Endodermal cell (in vitro differentiated cells): ENCODE measurements at regions not wholly inside any gene's neighbourhood (a gene's known extent, or its start where the extent isn't known, plus 50 kb on each side); places are given as distances from the start of the nearest gene placed in this dataset.

Experiments
- DNase-seq: peaks from one replicate; pipeline ENCODE4 v3.0.0-alpha.2; 2017
- H3K27ac ChIP-seq: 2 replicates; pipeline ENCODE4 v1.5.1; 2013; ENCODE audit warnings: mild to moderate bottlenecking, low read depth, low read length, moderate library complexity
- H3K27me3 ChIP-seq: 2 replicates; pipeline ENCODE4 v1.6.1; 2013; ENCODE audit warnings: mild to moderate bottlenecking, low read length, moderate library complexity; ENCODE audit not compliant: insufficient read depth, control insufficient read depth, poor library complexity, severe bottlenecking
- H3K36me3 ChIP-seq: 2 replicates; pipeline ENCODE4 v1.7.0; 2013; ENCODE audit warnings: mild to moderate bottlenecking, low read length, moderate library complexity; ENCODE audit not compliant: control insufficient read depth, insufficient read depth
- H3K4me1 ChIP-seq: one replicate; pipeline ENCODE4 v1.7.0; 2013; ENCODE audit warnings: low read length; ENCODE audit not compliant: control insufficient read depth, insufficient read depth
- H3K4me3 ChIP-seq: 2 replicates; pipeline ENCODE4 v1.5.1; 2013; ENCODE audit warnings: mild to moderate bottlenecking, low read length, moderate library complexity
- H3K9ac ChIP-seq: 2 replicates; pipeline ENCODE4 v1.6.1; 2013; ENCODE audit warnings: mild to moderate bottlenecking, low read length, moderate library complexity; ENCODE audit not compliant: poor library complexity, severe bottlenecking; ENCODE audit errors: extremely low read depth
- H3K9me3 ChIP-seq: 2 replicates; pipeline ENCODE4 v1.6.1; 2013; ENCODE audit warnings: mild to moderate bottlenecking, low read length, moderate library complexity; ENCODE audit not compliant: control insufficient read depth
- H3K27ac Mint-ChIP-seq: 2 replicates; pipeline ENCODE4 v1.8.0; 2020; ENCODE audit warnings: mixed read lengths
- H3K27me3 Mint-ChIP-seq: 2 replicates; pipeline ENCODE4 v1.8.0; 2021; ENCODE audit warnings: mild to moderate bottlenecking, mixed read lengths; ENCODE audit not compliant: insufficient read depth
- H3K36me3 Mint-ChIP-seq: 2 replicates; pipeline ENCODE4 v1.8.0; 2020; ENCODE audit warnings: low read depth, mixed read lengths
- H3K4me1 Mint-ChIP-seq: 2 replicates; pipeline ENCODE4 v1.8.0; 2020; ENCODE audit warnings: mixed read lengths
- H3K4me3 Mint-ChIP-seq: 2 replicates; pipeline ENCODE4 v1.8.0; 2020; ENCODE audit warnings: mild to moderate bottlenecking, moderate library complexity, mixed read lengths
- H3K9me3 Mint-ChIP-seq: 2 replicates; pipeline ENCODE4 v1.8.0; 2020; ENCODE audit warnings: mild to moderate bottlenecking, mixed read lengths
- whole genome bisulfite sequencing, 2 experiments: methylation state at CpG; one replicate each; pipeline versions ENCODE4 v1.1.5 to v1.1.7; 2013; ENCODE audit warnings: missing lambda C conversion rate in 2 of 2, mixed read lengths in 1 of 2; ENCODE audit not compliant: insufficient coverage in 1 of 2, insufficient read length in 1 of 2; 5-methylcytosine and 5-hydroxymethylcytosine counted together
- TF ChIP-seq, protein P1 (sequence below): fragments of 200-600 bp; sonication (generic); conservative IDR thresholded peaks from 2 replicates; pipeline ENCODE4 v1.5.0; 2021; ENCODE audit warnings: antibody characterized with exemption, mild to moderate bottlenecking

DNA sequence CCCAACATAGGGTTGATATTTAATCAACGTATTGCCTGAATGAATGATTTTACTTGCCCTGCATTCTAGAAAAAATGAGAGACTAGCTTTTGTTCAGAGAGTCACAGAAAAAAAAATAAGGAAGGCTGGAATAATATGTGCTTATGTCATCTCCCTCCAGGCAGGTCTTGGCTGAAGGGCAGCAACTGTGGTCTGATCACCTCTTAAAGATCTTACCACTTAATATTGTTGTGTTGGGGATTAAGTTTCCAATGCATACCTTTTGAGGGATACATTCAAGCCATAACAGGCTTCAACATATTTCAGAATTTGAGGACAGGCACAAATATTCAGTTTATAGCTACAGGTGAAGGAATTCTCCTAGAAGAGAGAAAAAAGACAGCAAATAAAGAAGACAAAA, 157.3 kb upstream of the S1PR3 start:
- TF ChIP-seq, protein P1, sequence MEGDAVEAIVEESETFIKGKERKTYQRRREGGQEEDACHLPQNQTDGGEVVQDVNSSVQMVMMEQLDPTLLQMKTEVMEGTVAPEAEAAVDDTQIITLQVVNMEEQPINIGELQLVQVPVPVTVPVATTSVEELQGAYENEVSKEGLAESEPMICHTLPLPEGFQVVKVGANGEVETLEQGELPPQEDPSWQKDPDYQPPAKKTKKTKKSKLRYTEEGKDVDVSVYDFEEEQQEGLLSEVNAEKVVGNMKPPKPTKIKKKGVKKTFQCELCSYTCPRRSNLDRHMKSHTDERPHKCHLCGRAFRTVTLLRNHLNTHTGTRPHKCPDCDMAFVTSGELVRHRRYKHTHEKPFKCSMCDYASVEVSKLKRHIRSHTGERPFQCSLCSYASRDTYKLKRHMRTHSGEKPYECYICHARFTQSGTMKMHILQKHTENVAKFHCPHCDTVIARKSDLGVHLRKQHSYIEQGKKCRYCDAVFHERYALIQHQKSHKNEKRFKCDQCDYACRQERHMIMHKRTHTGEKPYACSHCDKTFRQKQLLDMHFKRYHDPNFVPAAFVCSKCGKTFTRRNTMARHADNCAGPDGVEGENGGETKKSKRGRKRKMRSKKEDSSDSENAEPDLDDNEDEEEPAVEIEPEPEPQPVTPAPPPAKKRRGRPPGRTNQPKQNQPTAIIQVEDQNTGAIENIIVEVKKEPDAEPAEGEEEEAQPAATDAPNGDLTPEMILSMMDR = no peak
- Mint-ChIP-seq H3K27ac (no peak overlapping the region), H3K4me3 (no peak overlapping the region), H3K9me3 (peaks cover 10% of the 10 kb centered on the region), H3K27me3 (no peaks in the 10 kb centered on the region), H3K4me1 (no peaks in the 10 kb centered on the region), H3K36me3 (no peaks in the 10 kb centered on the region)
- DNase-seq = no peak
- Histone ChIP-seq H3K9ac (no peak overlapping the region), H3K27ac (no peak overlapping the region), H3K4me3 (no peak overlapping the region), H3K9me3 (peaks cover 5% of the 10 kb centered on the region), H3K36me3 (no peaks in the 10 kb centered on the region), H3K4me1 (no peaks in the 10 kb centered on the region), H3K27me3 (no peaks in the 10 kb centered on the region)
- WGBS, 2 experiments = 95% methylated on average over 1 of the region's 1 CpG; no CpG with 5 or more reads in 1 of the 2 experiments

DNA sequence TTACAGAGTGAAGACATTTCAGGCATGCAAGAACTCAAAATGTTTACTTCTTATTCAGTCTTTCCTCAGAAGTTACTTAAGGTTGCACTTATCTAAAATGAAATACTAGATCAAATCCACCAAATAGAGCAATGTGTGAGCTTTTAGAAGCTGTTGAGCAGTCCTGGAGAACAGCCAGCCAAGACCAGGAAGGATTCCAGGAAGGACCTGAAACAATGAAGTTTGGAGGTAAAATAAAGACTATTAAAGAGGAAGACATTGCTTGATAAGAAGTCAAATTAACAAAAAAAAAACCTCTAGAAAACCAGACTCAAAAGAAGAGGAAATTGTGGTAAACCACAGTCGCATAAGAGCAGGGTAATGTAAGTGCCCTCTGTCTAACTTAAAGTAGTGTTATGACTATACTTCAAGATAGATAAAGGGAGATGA, 156.2 kb upstream of the S1PR3 start:
- Histone ChIP-seq H3K9ac (no peak overlapping the region), H3K27me3 (no peaks in the 10 kb centered on the region), H3K4me3 (no peak overlapping the region), H3K27ac (no peak overlapping the region), H3K4me1 (no peaks in the 10 kb centered on the region), H3K36me3 (no peaks in the 10 kb centered on the region), H3K9me3 (peaks cover 5% of the 10 kb centered on the region)
- no peaks in the 10 kb centered on the region for H3K4me1 Mint-ChIP-seq
- H3K27ac Mint-ChIP-seq = no peak overlapping the region
- WGBS, 2 experiments = 80 to 94% methylated on average over 1 of the region's 1 CpG
- H3K9me3 Mint-ChIP-seq = peaks cover 10% of the 10 kb centered on the region
- TF ChIP-seq, protein P1 = no peak
- DNase-seq = no peak
- H3K36me3 Mint-ChIP-seq = no peaks in the 10 kb centered on the region
- H3K27me3 Mint-ChIP-seq = no peaks in the 10 kb centered on the region
- H3K4me3 Mint-ChIP-seq = no peak overlapping the region

DNA sequence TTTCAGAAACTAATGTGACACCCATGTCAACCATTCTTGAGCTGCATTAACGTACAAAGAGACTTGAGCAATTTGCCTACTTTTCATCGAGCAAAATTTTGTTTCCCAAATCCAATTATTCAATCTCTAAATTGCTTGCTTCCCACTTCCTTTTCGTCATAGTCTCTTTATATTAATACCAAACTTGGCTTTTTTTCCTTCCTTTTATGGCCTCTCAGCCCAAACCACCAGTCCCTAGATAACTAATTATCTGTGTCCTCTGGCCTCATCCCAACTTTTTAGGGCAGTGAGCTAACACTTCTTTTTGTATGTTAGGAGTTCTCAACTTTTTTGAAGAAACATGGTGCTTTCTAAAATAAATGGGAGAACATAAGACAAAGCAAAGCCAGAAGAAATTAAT, 155.5 kb upstream of the S1PR3 start:
- WGBS, 2 experiments = 89 to 93% methylated on average over 3 of the region's 3 CpGs
- no peak overlapping the region for H3K27ac ChIP-seq
- no peak overlapping the region for H3K4me3 Mint-ChIP-seq

More for the DNA sequence above, 155.5 kb upstream of the S1PR3 start:
- no peaks in the 10 kb centered on the region for H3K4me1 ChIP-seq
- no peaks in the 10 kb centered on the region for H3K36me3 Mint-ChIP-seq
- H3K36me3 ChIP-seq = no peaks in the 10 kb centered on the region
- H3K9me3 Mint-ChIP-seq = peaks cover 10% of the 10 kb centered on the region
- no peaks in the 10 kb centered on the region for H3K27me3 Mint-ChIP-seq
- H3K9ac ChIP-seq = no peak overlapping the region
- no peak overlapping the region for H3K4me3 ChIP-seq
- no peak overlapping the region for H3K27ac Mint-ChIP-seq
- TF ChIP-seq, protein P1 = no peak
- DNase-seq = no peak
- H3K27me3 ChIP-seq = no peaks in the 10 kb centered on the region
- H3K9me3 ChIP-seq = peaks cover 5% of the 10 kb centered on the region
- no peaks in the 10 kb centered on the region for H3K4me1 Mint-ChIP-seq
